DND-41 (cell line): ENCODE measurements at regions not wholly inside any gene's neighbourhood (a gene's known extent, or its start where the extent isn't known, plus 50 kb on each side); places are given as distances from the start of the nearest gene placed in this dataset.

Experiments used
- EZH2 ChIP-seq: IDR thresholded peaks from 3 replicates; pipeline ENCODE4 v1.6.1; 2012; ENCODE audit warnings: borderline replicate concordance, low read depth, mild to moderate bottlenecking, moderate library complexity, low read length, inconsistent platforms; ENCODE audit not compliant: severe bottlenecking
- TF ChIP-seq, protein P1 (sequence below): IDR thresholded peaks from 2 replicates; pipeline ENCODE4 v1.5.1; 2012; ENCODE audit warnings: borderline replicate concordance, low read length, moderate library complexity, mild to moderate bottlenecking; ENCODE audit not compliant: poor library complexity, severe bottlenecking; ENCODE audit errors: extremely low read depth

DNA sequence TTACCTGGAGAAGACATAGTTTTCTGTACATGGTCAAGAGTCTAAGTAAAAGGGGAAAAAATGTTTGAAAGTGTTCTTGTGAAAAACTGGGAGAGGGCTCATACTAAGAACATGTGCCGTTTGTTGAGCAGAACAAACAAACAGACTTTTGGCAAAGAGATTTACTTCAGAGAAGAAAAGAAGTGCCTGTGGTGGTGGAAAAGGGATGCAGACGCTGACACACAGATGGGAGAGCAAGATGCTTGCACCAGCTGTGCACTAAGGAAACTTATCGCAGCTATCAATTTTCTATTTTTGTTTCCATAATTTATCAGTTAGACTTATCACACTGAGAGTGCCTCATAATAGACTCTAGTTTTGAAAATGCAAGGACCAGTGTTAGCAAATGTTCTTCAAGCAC, 259.6 kb upstream of the PDZRN3 start:
- TF ChIP-seq, protein P1, sequence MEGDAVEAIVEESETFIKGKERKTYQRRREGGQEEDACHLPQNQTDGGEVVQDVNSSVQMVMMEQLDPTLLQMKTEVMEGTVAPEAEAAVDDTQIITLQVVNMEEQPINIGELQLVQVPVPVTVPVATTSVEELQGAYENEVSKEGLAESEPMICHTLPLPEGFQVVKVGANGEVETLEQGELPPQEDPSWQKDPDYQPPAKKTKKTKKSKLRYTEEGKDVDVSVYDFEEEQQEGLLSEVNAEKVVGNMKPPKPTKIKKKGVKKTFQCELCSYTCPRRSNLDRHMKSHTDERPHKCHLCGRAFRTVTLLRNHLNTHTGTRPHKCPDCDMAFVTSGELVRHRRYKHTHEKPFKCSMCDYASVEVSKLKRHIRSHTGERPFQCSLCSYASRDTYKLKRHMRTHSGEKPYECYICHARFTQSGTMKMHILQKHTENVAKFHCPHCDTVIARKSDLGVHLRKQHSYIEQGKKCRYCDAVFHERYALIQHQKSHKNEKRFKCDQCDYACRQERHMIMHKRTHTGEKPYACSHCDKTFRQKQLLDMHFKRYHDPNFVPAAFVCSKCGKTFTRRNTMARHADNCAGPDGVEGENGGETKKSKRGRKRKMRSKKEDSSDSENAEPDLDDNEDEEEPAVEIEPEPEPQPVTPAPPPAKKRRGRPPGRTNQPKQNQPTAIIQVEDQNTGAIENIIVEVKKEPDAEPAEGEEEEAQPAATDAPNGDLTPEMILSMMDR: no peak
- no peak for TF ChIP-seq EZH2
